ENCODE measurements at regions not wholly inside any gene's neighbourhood (a gene's known extent, or its start where the extent isn't known, plus 50 kb on each side); places are given as distances from the start of the nearest gene placed in this dataset.
"Not testable (repeated sequence)": the region's sequence is repeated elsewhere in the genome, so short reads cannot be mapped to it uniquely, and the experiment has no call there.

- no TSS peak for BruUV-seq (replicated peaks)
- CTCF ChIA-PET: no interaction called here
- no peaks in the 10 kb centered on the region for H3K27me3 ChIP-seq (replicated peaks; ENCODE audit: insufficient read depth, low read depth, low read length, poor library complexity)
Observed at GRCh38 chrX:35562395-35562794, 235.7 kb upstream of the MAGEB16 start.

DNA sequence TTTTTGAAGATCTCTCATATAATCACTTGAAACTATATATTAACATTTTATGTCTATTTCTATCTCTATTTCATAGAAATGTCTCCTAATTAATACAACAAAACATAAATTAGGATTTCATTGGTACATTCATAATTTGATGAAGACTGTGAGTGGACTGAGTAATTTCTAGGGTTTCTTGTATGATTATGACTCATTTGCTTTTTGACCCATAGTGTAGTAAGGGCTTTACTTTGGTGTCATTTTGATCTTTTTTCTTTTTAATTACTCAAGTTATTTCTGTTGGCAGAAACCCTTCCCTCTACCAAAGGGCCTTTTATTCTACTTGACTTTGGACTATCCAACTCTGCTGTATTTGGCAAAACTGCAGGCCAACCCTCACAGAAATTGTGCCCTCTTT, 207.9 kb upstream of the MAGEB16 start:
- BruUV-seq (replicated peaks): no TSS peak

More at GRCh38 chrX:35562395-35562794, 235.7 kb upstream of the MAGEB16 start:
- intact Hi-C loops (cut with micrococcal nuclease; ENCODE audit: unreplicated experiment): no loop called here
- POLR2A ChIA-PET (ENCODE audit: low non-redundant PET): no interaction called here
- no peaks in the 10 kb centered on the region for H3K9me3 ChIP-seq (ENCODE audit: low read depth, low read length, poor library complexity, severe bottlenecking)
- no peak overlapping the region for H3K4me3 ChIP-seq (ENCODE audit: low read depth, low read length, poor library complexity, severe bottlenecking)
- H3K27ac ChIP-seq (ENCODE audit: low read depth, low read length, poor library complexity, severe bottlenecking): no peak overlapping the region
- no peaks in the 10 kb centered on the region for H3K4me1 ChIP-seq (ENCODE audit: insufficient read depth, low read length, poor library complexity, severe bottlenecking)
- TF ChIP-seq CTCF (conservative IDR thresholded peaks at IDR 0.05; ENCODE audit: low read depth, low read length): no peak
- TF ChIP-seq EZH2 (IDR thresholded peaks at IDR 0.05; ENCODE audit: borderline replicate concordance, low read depth, low read length, poor library complexity, severe bottlenecking): no peak
- H3K36me3 ChIP-seq (ENCODE audit: insufficient read depth, low read length, poor library complexity, severe bottlenecking): no peaks in the 10 kb centered on the region
- DNase-seq (ENCODE audit: low spot score): no peak

DNA sequence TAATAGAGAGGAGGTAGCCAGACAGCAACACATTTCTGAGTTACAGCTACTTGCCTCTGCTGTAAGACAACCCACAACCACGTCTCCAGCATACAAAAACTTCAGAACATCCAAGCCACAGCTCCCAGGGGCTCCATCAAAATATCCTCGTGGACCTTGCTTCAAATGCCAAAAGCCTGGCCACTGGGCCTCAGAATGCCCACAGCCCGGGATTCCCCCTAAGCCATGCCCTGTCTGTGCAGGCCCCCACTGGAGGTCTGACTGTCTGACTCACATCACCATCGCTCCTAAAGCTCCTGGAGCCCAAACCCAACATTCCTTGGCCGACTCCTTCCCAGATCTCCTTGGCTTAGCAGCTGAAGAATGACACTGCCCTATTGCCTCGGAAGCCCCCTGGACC, 186.6 kb upstream of the MAGEB16 start:
- DNase-seq (ENCODE audit: low spot score); CTCF ChIA-PET; H3K36me3 ChIP-seq (ENCODE audit: insufficient read depth, low read length, poor library complexity, severe bottlenecking); H3K9me3 ChIP-seq (ENCODE audit: low read depth, low read length, poor library complexity, severe bottlenecking); H3K4me3 ChIP-seq (ENCODE audit: low read depth, low read length, poor library complexity, severe bottlenecking); POLR2A ChIA-PET (ENCODE audit: low non-redundant PET); H3K27me3 ChIP-seq (replicated peaks; ENCODE audit: insufficient read depth, low read depth, low read length, poor library complexity); H3K27ac ChIP-seq (ENCODE audit: low read depth, low read length, poor library complexity, severe bottlenecking); intact Hi-C loops (cut with micrococcal nuclease; ENCODE audit: unreplicated experiment); H3K4me1 ChIP-seq (ENCODE audit: insufficient read depth, low read length, poor library complexity, severe bottlenecking); BruUV-seq (replicated peaks): not testable (repeated sequence)

More for the DNA sequence above, 207.9 kb upstream of the MAGEB16 start:
- TF ChIP-seq EZH2 (IDR thresholded peaks at IDR 0.05; ENCODE audit: borderline replicate concordance, low read depth, low read length, poor library complexity, severe bottlenecking) (no peak), CTCF (conservative IDR thresholded peaks at IDR 0.05; ENCODE audit: low read depth, low read length) (no peak)
- no peaks in the 10 kb centered on the region for H3K27me3 ChIP-seq (replicated peaks; ENCODE audit: insufficient read depth, low read depth, low read length, poor library complexity)
- no peak for DNase-seq (ENCODE audit: low spot score)
- POLR2A ChIA-PET (ENCODE audit: low non-redundant PET): no interaction called here
- no peaks in the 10 kb centered on the region for H3K4me1 ChIP-seq (ENCODE audit: insufficient read depth, low read length, poor library complexity, severe bottlenecking)
- CTCF ChIA-PET: no interaction called here
- intact Hi-C loops (cut with micrococcal nuclease; ENCODE audit: unreplicated experiment): no loop called here
- H3K27ac ChIP-seq (ENCODE audit: low read depth, low read length, poor library complexity, severe bottlenecking): no peak overlapping the region
- H3K36me3 ChIP-seq (ENCODE audit: insufficient read depth, low read length, poor library complexity, severe bottlenecking): no peaks in the 10 kb centered on the region
- no peaks in the 10 kb centered on the region for H3K9me3 ChIP-seq (ENCODE audit: low read depth, low read length, poor library complexity, severe bottlenecking)
- H3K4me3 ChIP-seq (ENCODE audit: low read depth, low read length, poor library complexity, severe bottlenecking): no peak overlapping the region

- no peak for DNase-seq (ENCODE audit: low spot score)
- BruUV-seq (replicated peaks): no TSS peak
- no peaks in the 10 kb centered on the region for H3K4me1 ChIP-seq (ENCODE audit: insufficient read depth, low read length, poor library complexity, severe bottlenecking)
- H3K4me3 ChIP-seq (ENCODE audit: low read depth, low read length, poor library complexity, severe bottlenecking): no peak overlapping the region
- H3K27me3 ChIP-seq (replicated peaks; ENCODE audit: insufficient read depth, low read depth, low read length, poor library complexity): no peaks in the 10 kb centered on the region
- intact Hi-C loops (cut with micrococcal nuclease; ENCODE audit: unreplicated experiment): no loop called here
- H3K27ac ChIP-seq (ENCODE audit: low read depth, low read length, poor library complexity, severe bottlenecking): no peak overlapping the region
- TF ChIP-seq EZH2 (IDR thresholded peaks at IDR 0.05; ENCODE audit: borderline replicate concordance, low read depth, low read length, poor library complexity, severe bottlenecking) (no peak), CTCF (conservative IDR thresholded peaks at IDR 0.05; ENCODE audit: low read depth, low read length) (no peak)
- no peaks in the 10 kb centered on the region for H3K36me3 ChIP-seq (ENCODE audit: insufficient read depth, low read length, poor library complexity, severe bottlenecking)
- ChIA-PET POLR2A (ENCODE audit: low non-redundant PET) (no interaction called here), CTCF (no interaction called here)
- peaks cover 3% of the 10 kb centered on the region for H3K9me3 ChIP-seq (ENCODE audit: low read depth, low read length, poor library complexity, severe bottlenecking)
Observed at GRCh38 chrX:35617836-35618235, 180.3 kb upstream of the MAGEB16 start.
